ENCODE measurements at regions not wholly inside any gene's neighbourhood (a gene's known extent, or its start where the extent isn't known, plus 50 kb on each side); places are given as distances from the start of the nearest gene placed in this dataset.

DNA sequence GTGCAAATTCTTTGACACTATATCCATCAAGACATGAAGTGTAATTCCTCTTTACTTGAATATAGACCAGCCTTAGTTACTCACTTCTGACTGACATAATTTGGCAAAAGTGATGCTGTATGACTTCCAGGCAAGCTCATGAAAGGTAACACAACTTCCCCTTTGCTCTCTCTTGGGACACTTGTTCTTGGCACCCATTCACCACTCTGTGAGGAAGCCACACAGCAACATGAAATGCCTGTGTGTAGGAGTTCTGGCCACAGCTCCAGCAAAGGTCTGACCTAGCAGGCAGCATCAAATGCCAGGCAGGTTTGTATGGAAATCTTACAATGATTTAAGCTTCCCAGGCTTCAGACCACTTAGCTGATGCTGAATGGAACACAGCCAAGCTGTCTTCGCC is 280.3 kb downstream of the PDHA2 start:
- intact Hi-C loops (cut with micrococcal nuclease; ENCODE audit: unreplicated experiment), result no loop called here
- no TSS peak for BruUV-seq (replicated peaks)
- H3K36me3 ChIP-seq (ENCODE audit: control insufficient read depth, insufficient read depth, low read length), result no peaks in the 10 kb centered on the region
- DNase-seq (ENCODE audit: low read depth, low spot score) (no peak), ATAC-seq (no peak)
- TF ChIP-seq CTCF (IDR thresholded peaks at IDR 0.05) (no peak), POLR2AphosphoS5 (IDR thresholded peaks at IDR 0.05; ENCODE audit: low read depth, low read length) (no peak), REST (IDR thresholded peaks at IDR 0.05; ENCODE audit: insufficient read depth in 1 of 2, low read depth in 2 of 2, low read length in 1 of 2) (no peak), TCF7L2 (IDR thresholded peaks at IDR 0.05; ENCODE audit: low read depth, low read length) (no peak)
- no peaks in the 10 kb centered on the region for H3K4me1 ChIP-seq (ENCODE audit: control insufficient read depth, insufficient read depth, low read length)
- POLR2A ChIA-PET, result no interaction called here
- no peaks in the 10 kb centered on the region for H3K9me3 ChIP-seq (ENCODE audit: control insufficient read depth, insufficient read depth, low read depth, low read length)
- CTCF ChIA-PET, result no interaction called here
- in situ Hi-C loops (cut with HindIII; ENCODE audit: low pct_unique_long_range_greater_than_20kb, low sequenced_read_pairs), result no loop called here
- H3K27me3 ChIP-seq (ENCODE audit: control insufficient read depth, insufficient read depth, low read length), result no peaks in the 10 kb centered on the region
- no peak overlapping the region for H3K27ac ChIP-seq (ENCODE audit: low read length)
- no peak overlapping the region for H3K4me3 ChIP-seq (ENCODE audit: low read depth in 2 of 2, low read length in 2 of 2)

GRCh38 chr4:96126227-96126626 is 286.3 kb downstream of the PDHA2 start:
- CTCF ChIA-PET, result no interaction called here
- no peak overlapping the region for H3K27ac ChIP-seq (ENCODE audit: low read length)
- DNase-seq (ENCODE audit: low read depth, low spot score), result no peak
- H3K4me1 ChIP-seq (ENCODE audit: control insufficient read depth, insufficient read depth, low read length), result no peaks in the 10 kb centered on the region
- in situ Hi-C loops (cut with HindIII; ENCODE audit: low pct_unique_long_range_greater_than_20kb, low sequenced_read_pairs) (no loop called here), intact Hi-C loops (cut with micrococcal nuclease; ENCODE audit: unreplicated experiment) (no loop called here)
- TF ChIP-seq POLR2AphosphoS5 (IDR thresholded peaks at IDR 0.05; ENCODE audit: low read depth, low read length), result no peak
- TF ChIP-seq TCF7L2 (IDR thresholded peaks at IDR 0.05; ENCODE audit: low read depth, low read length), result no peak
- no peak for TF ChIP-seq SIN3A (IDR thresholded peaks at IDR 0.05; ENCODE audit: borderline replicate concordance, insufficient read depth, low read depth, low read length)
- no peak for TF ChIP-seq CTCF (IDR thresholded peaks at IDR 0.05)
- no peak for TF ChIP-seq REST (IDR thresholded peaks at IDR 0.05; ENCODE audit: insufficient read depth in 1 of 2, low read depth in 2 of 2, low read length in 1 of 2)
- H3K9me3 ChIP-seq (ENCODE audit: control insufficient read depth, insufficient read depth, low read depth, low read length), result no peaks in the 10 kb centered on the region
- POLR2A ChIA-PET, result no interaction called here
- no peaks in the 10 kb centered on the region for H3K36me3 ChIP-seq (ENCODE audit: control insufficient read depth, insufficient read depth, low read length)
- H3K27me3 ChIP-seq (ENCODE audit: control insufficient read depth, insufficient read depth, low read length), result no peaks in the 10 kb centered on the region
- no TSS peak for BruUV-seq (replicated peaks)
- no peak for ATAC-seq
- no peak overlapping the region for H3K4me3 ChIP-seq (ENCODE audit: low read depth in 2 of 2, low read length in 2 of 2)

All from Panc1 (cell line).